HFFc6 (cell line): ENCODE measurements at regions not wholly inside any gene's neighbourhood (a gene's known extent, or its start where the extent isn't known, plus 50 kb on each side); places are given as distances from the start of the nearest gene placed in this dataset.
"Not testable (repeated sequence)": the region's sequence is repeated elsewhere in the genome, so short reads cannot be mapped to it uniquely, and the experiment has no call there.

ENCODE experiments used
- DNase-seq: peaks from one replicate; pipeline ENCODE4 v3.0.0-alpha.2; 2018
- H3K27ac Mint-ChIP-seq: 2 replicates; pipeline ENCODE4 v1.8.0; 2020; ENCODE audit warnings: mild to moderate bottlenecking, mixed read lengths
- H3K27me3 Mint-ChIP-seq: 2 replicates; pipeline ENCODE4 v1.8.0; 2021; ENCODE audit warnings: mild to moderate bottlenecking, moderate library complexity, mixed read lengths; ENCODE audit not compliant: insufficient read depth
- H3K36me3 Mint-ChIP-seq: 2 replicates; pipeline ENCODE4 v1.8.0; 2021; ENCODE audit warnings: low read depth, mixed read lengths
- H3K4me1 Mint-ChIP-seq: 2 replicates; pipeline ENCODE4 v1.8.0; 2020; ENCODE audit warnings: low read depth, mixed read lengths
- H3K4me3 Mint-ChIP-seq: 2 replicates; pipeline ENCODE4 v1.8.0; 2020; ENCODE audit warnings: mild to moderate bottlenecking, moderate library complexity, mixed read lengths
- H3K9me3 Mint-ChIP-seq: 2 replicates; pipeline ENCODE4 v1.8.0; 2020; ENCODE audit warnings: mild to moderate bottlenecking, mixed read lengths
- CTCF ChIP-seq: fragments of 200-600 bp; sonication (generic); IDR thresholded peaks from 2 replicates; pipeline ENCODE4 v1.5.0; 2021; ENCODE audit warnings: antibody characterized with exemption, mild to moderate bottlenecking

DNA sequence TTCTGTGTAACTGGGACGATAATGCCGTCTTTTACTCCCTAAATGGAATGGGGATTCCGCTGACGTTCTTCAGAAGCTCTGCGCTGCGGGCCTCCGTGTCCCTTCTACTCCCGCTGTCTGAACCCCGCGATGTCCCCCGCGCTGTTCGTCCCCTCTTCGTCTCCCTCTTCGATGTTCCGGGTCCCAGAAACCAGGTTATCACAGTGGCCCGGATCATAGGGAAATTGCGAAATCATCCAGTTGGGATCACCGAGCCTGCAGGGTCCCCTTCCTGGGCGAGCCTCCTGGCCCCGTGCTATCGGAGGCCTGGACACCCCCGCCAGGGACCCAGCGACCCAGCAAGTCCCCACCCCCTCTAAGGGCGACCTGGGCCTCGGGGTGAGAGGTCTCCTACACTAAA lies 154.2 kb downstream of the PPIAL4G start:
- Mint-ChIP-seq H3K27me3 (peaks cover 52% of the 10 kb centered on the region), H3K4me1 (peaks cover 2% of the 10 kb centered on the region; the same call in 1 of the 2 replicates), H3K36me3 (no peaks in the 10 kb centered on the region), H3K27ac (no peak overlapping the region), H3K9me3 (no peaks in the 10 kb centered on the region), H3K4me3 (no peak overlapping the region)
- DNase-seq = no peak
- TF ChIP-seq CTCF = no peak

GRCh38 chr1:148325031-148325430 lies 158.1 kb downstream of the PPIAL4G start:
- H3K27me3 Mint-ChIP-seq = peaks cover 32% of the 10 kb centered on the region
- not testable (repeated sequence) for H3K9me3 Mint-ChIP-seq, H3K36me3 Mint-ChIP-seq, H3K4me1 Mint-ChIP-seq, H3K27ac Mint-ChIP-seq, H3K4me3 Mint-ChIP-seq, DNase-seq

GRCh38 chr1:148324465-148324864 lies 158.6 kb downstream of the PPIAL4G start:
- H3K9me3 Mint-ChIP-seq, H3K27ac Mint-ChIP-seq, H3K4me3 Mint-ChIP-seq, H3K4me1 Mint-ChIP-seq, DNase-seq, H3K36me3 Mint-ChIP-seq: not testable (repeated sequence)
- H3K27me3 Mint-ChIP-seq = peaks cover 27% of the 10 kb centered on the region

DNA sequence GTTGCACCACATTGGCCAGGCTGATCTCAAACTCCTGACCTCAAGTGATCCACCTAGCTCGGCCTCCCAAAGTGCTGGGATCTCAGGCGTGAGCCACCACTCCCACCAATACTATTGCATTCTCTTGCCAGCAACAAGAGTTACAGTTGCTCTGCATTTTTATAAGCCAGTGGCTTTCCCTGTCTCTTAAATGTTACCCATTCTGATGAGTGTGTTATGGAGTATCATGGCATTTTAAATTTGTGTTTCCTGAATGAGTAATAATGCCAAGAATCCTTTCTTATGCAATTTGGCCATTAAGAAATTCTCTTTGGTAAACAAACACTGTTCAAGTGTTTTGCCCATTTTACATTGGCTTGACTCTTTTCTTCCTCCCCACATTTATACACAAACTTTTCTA lies 163.0 kb downstream of the PPIAL4G start:
- H3K36me3 Mint-ChIP-seq, H3K9me3 Mint-ChIP-seq, DNase-seq, H3K4me1 Mint-ChIP-seq, H3K27ac Mint-ChIP-seq, H3K4me3 Mint-ChIP-seq: not testable (repeated sequence)
- H3K27me3 Mint-ChIP-seq = peaks cover 23% of the 10 kb centered on the region

GRCh38 chr1:148318904-148319242 lies 164.2 kb downstream of the PPIAL4G start:
- H3K4me3 Mint-ChIP-seq = no peak overlapping the region

GRCh38 chr1:148318123-148318903 lies 164.8 kb downstream of the PPIAL4G start:
- H3K4me3 Mint-ChIP-seq = no peak overlapping the region
- no peaks in the 10 kb centered on the region for H3K9me3 Mint-ChIP-seq
- H3K36me3 Mint-ChIP-seq = no peaks in the 10 kb centered on the region
- TF ChIP-seq CTCF = no peak
- H3K4me1 Mint-ChIP-seq = no peaks in the 10 kb centered on the region
- H3K27ac Mint-ChIP-seq = no peak overlapping the region
- DNase-seq = no peak
- peaks cover 17% of the 10 kb centered on the region for H3K27me3 Mint-ChIP-seq

More at GRCh38 chr1:148318904-148319242, 164.2 kb downstream of the PPIAL4G start:
- no peak for TF ChIP-seq CTCF
- H3K4me1 Mint-ChIP-seq = no peaks in the 10 kb centered on the region
- no peak overlapping the region for H3K27ac Mint-ChIP-seq
- H3K36me3 Mint-ChIP-seq = no peaks in the 10 kb centered on the region
- H3K9me3 Mint-ChIP-seq = no peaks in the 10 kb centered on the region
- peaks cover 17% of the 10 kb centered on the region for H3K27me3 Mint-ChIP-seq
- DNase-seq = no peak

- Mint-ChIP-seq H3K27ac (no peak overlapping the region), H3K27me3 (peaks cover 16% of the 10 kb centered on the region)
- DNase-seq = no peak
Observed at GRCh38 chr1:148317288-148317985, 165.4 kb upstream of the NBPF11 start.

More at GRCh38 chr1:148317288-148317985, 165.4 kb upstream of the NBPF11 start:
- no peak overlapping the region for H3K4me3 Mint-ChIP-seq
- H3K9me3 Mint-ChIP-seq = no peaks in the 10 kb centered on the region
- no peaks in the 10 kb centered on the region for H3K4me1 Mint-ChIP-seq
- no peaks in the 10 kb centered on the region for H3K36me3 Mint-ChIP-seq
- TF ChIP-seq CTCF = no peak
